ENCODE measurements at regions not wholly inside any gene's neighbourhood (a gene's known extent, or its start where the extent isn't known, plus 50 kb on each side); places are given as distances from the start of the nearest gene placed in this dataset.

- H3K27ac ChIP-seq (ENCODE audit: insufficient read length, low read depth, low read length), result no peak overlapping the region
- no peak overlapping the region for H2BK5ac ChIP-seq (ENCODE audit: insufficient read length, low read length)
- no peaks in the 10 kb centered on the region for H3K9me3 ChIP-seq (ENCODE audit: control insufficient read depth, low read depth, low read length)
- H3K56ac ChIP-seq (ENCODE audit: insufficient read length, low read depth, low read length), result no peak overlapping the region
- DNase-seq, result no peak
- no peaks in the 10 kb centered on the region for H3K23me2 ChIP-seq (ENCODE audit: insufficient read length, low read depth, low read length, poor library complexity, severe bottlenecking)
- no peak overlapping the region for H3T11ph ChIP-seq (ENCODE audit: low read length)
- H2BK12ac ChIP-seq (ENCODE audit: insufficient read length, low read depth, low read length), result no peak overlapping the region
- H3K4me1 Mint-ChIP-seq, result no peaks in the 10 kb centered on the region
- no peak overlapping the region for H3K14ac ChIP-seq (ENCODE audit: insufficient read depth, low read length)
- no peak overlapping the region for H2AK5ac ChIP-seq (ENCODE audit: insufficient read length, low read length)
- no CpG with 5 or more reads among the region's 5 CpGs for WGBS (ENCODE audit: extremely low coverage, insufficient read length, low lambda C conversion rate)
- no peaks in the 10 kb centered on the region for H3K27me3 Mint-ChIP-seq (ENCODE audit: low read depth)
- no peak overlapping the region for H2BK15ac ChIP-seq (ENCODE audit: low read depth, low read length)
- no peaks in the 10 kb centered on the region for H3K36me3 Mint-ChIP-seq (ENCODE audit: insufficient read depth in 1 of 3, low read depth in 3 of 3)
- no peaks in the 10 kb centered on the region for H3K79me1 ChIP-seq (ENCODE audit: insufficient read depth, low read depth, low read length, poor library complexity, severe bottlenecking)
- H3K23ac ChIP-seq (ENCODE audit: insufficient read length, low read depth, low read length), result no peak overlapping the region
- no peak overlapping the region for H2BK20ac ChIP-seq (ENCODE audit: low read depth, low read length, poor library complexity, severe bottlenecking)
- no peak overlapping the region for H2AFZ ChIP-seq (ENCODE audit: low read length)
- no peak overlapping the region for H4K5ac ChIP-seq (ENCODE audit: insufficient read length, low read depth, low read length)
- H3K4me2 ChIP-seq (ENCODE audit: insufficient read depth, insufficient read length, low read length), result no peak overlapping the region
- H3K9me3 Mint-ChIP-seq, result no peaks in the 10 kb centered on the region
- no peak overlapping the region for H3K9ac ChIP-seq (ENCODE audit: extremely low read depth, insufficient read length, low read length)
- no peak overlapping the region for H4K91ac ChIP-seq (ENCODE audit: insufficient read length, low read depth, low read length)
- no peak overlapping the region for H3K4me3 Mint-ChIP-seq
- H3K18ac ChIP-seq (ENCODE audit: insufficient read length, low read depth, low read length), result no peak overlapping the region
- H4K8ac ChIP-seq (replicated peaks; ENCODE audit: insufficient read length, low read depth, low read length), result no peak overlapping the region
- H3K4ac ChIP-seq (ENCODE audit: low read depth, low read length), result no peak overlapping the region
- no peak overlapping the region for H3K27ac Mint-ChIP-seq
- no peak overlapping the region for H2BK120ac ChIP-seq (ENCODE audit: low read depth, low read length, poor library complexity, severe bottlenecking)
- H3K79me2 ChIP-seq (ENCODE audit: insufficient read depth, low read length), result no peaks in the 10 kb centered on the region
- no peaks in the 10 kb centered on the region for H3K4me1 ChIP-seq (ENCODE audit: insufficient read depth, low read length)
- no peaks in the 10 kb centered on the region for H4K20me1 ChIP-seq (ENCODE audit: control insufficient read depth, insufficient read depth, insufficient read length)
- no peak for TF ChIP-seq CTCF (conservative IDR thresholded peaks at IDR 0.05)
- H3K27me3 ChIP-seq (ENCODE audit: insufficient read depth, low read length), result no peaks in the 10 kb centered on the region
Measured at GRCh38 chr11:96658436-96658835, 268.6 kb downstream of the JRKL start.
